DOHH2 (cell line): ENCODE measurements at regions not wholly inside any gene's neighbourhood (a gene's known extent, or its start where the extent isn't known, plus 50 kb on each side); places are given as distances from the start of the nearest gene placed in this dataset.

Experiments
- H3F3A ChIP-seq: fragments of 200-600 bp; sonication (generic), shearing (Covaris generic); 2 replicates; pipeline ENCODE4 v1.6.0; 2016; ENCODE audit warnings: antibody characterized with exemption, mild to moderate bottlenecking; ENCODE audit not compliant: control insufficient read depth, insufficient read depth
- H3K27ac ChIP-seq: fragments of 200-600 bp; sonication (generic); 2 replicates; pipeline ENCODE4 v1.5.1; 2014; ENCODE audit warnings: low read depth, mild to moderate bottlenecking, low read length, moderate library complexity
- H3K27me3 ChIP-seq: fragments of 200-600 bp; sonication (generic); 2 replicates; pipeline ENCODE4 v1.6.1; 2014; ENCODE audit warnings: mild to moderate bottlenecking, low read length, mixed read lengths; ENCODE audit not compliant: control insufficient read depth
- H3K36me3 ChIP-seq: fragments of 200-600 bp; sonication (generic); 2 replicates; pipeline ENCODE4 v1.6.1; 2014; ENCODE audit warnings: mild to moderate bottlenecking, low read length, moderate library complexity, mixed read lengths; ENCODE audit not compliant: control insufficient read depth
- H3K4me1 ChIP-seq: fragments of 200-600 bp; sonication (generic); 2 replicates; pipeline ENCODE4 v1.6.1; 2014; ENCODE audit warnings: mild to moderate bottlenecking, low read length, mixed read lengths; ENCODE audit not compliant: control insufficient read depth
- H3K4me2 ChIP-seq: fragments of 200-600 bp; sonication (generic); 2 replicates; pipeline ENCODE4 v1.6.0; 2014; ENCODE audit warnings: mild to moderate bottlenecking, low read length, moderate library complexity
- H3K4me3 ChIP-seq: fragments of 200-600 bp; sonication (generic); 2 replicates; pipeline ENCODE4 v1.5.1; 2014; ENCODE audit warnings: mild to moderate bottlenecking, low read length, mixed read lengths
- H3K79me2 ChIP-seq: fragments of 200-600 bp; sonication (generic); 2 replicates; pipeline ENCODE4 v1.6.1; 2014; ENCODE audit warnings: mild to moderate bottlenecking, low read length, mixed read lengths; ENCODE audit not compliant: control insufficient read depth
- H3K9me2 ChIP-seq: fragments of 200-600 bp; sonication (generic); replicated peaks from 2 replicates; pipeline ENCODE4 v1.6.1; 2014; ENCODE audit warnings: mild to moderate bottlenecking, low read length, mixed read lengths; ENCODE audit not compliant: control insufficient read depth
- H3K9me3 ChIP-seq: fragments of 200-600 bp; sonication (generic); 2 replicates; pipeline ENCODE4 v1.6.1; 2014; ENCODE audit warnings: antibody characterized with exemption, low read length, mixed read lengths; ENCODE audit not compliant: control insufficient read depth, insufficient read depth
- H4K20me1 ChIP-seq: fragments of 200-600 bp; sonication (generic); 2 replicates; pipeline ENCODE4 v1.6.0; 2014; ENCODE audit warnings: low read depth, mild to moderate bottlenecking, antibody characterized with exemption, low read length, moderate library complexity; ENCODE audit not compliant: control insufficient read depth, insufficient read depth
- CTCF ChIP-seq: fragments of 200-600 bp; sonication (generic); IDR thresholded peaks from one replicate; pipeline ENCODE4 v1.5.1; 2014; ENCODE audit warnings: antibody characterized with exemption, mild to moderate bottlenecking, low read depth, low read length; ENCODE audit not compliant: poor library complexity, severe bottlenecking
- EZH2phosphoT487 ChIP-seq: fragments of 200-600 bp; sonication (generic); IDR thresholded peaks from 2 replicates; pipeline ENCODE4 v1.6.1; 2017; ENCODE audit warnings: borderline replicate concordance, mild to moderate bottlenecking, antibody characterized with exemption, low read length, moderate library complexity, mixed read lengths

DNA sequence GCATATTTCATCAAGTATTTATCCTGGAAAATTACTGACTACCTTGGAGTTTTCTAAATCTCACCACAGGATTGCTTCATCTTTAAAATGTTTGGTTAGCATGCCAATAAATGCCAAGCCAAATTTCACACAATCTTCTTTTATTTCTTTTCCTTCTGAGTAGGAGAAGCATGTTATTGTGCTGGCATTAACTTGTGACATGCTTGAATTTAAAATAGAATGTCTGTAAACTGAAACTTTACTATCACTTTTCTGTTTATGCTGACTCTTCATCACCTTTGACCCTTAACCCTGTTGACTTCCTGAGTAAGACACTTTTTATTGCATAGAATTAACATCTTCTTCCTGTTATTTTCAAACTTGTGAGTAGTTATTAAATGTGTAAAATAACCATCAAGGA lies 56.2 kb upstream of the LRRTM4 start:
- H3K9me2 ChIP-seq, result no peaks in the 10 kb centered on the region
- no peaks in the 10 kb centered on the region for H3K9me3 ChIP-seq
- no peaks in the 10 kb centered on the region for H3K27me3 ChIP-seq
- TF ChIP-seq CTCF, result no peak
- no peak for TF ChIP-seq EZH2phosphoT487
- H3K36me3 ChIP-seq, result no peaks in the 10 kb centered on the region
- H3K27ac ChIP-seq, result no peak overlapping the region
- no peak overlapping the region for H3K4me3 ChIP-seq
- no peak overlapping the region for H3K4me2 ChIP-seq
- H4K20me1 ChIP-seq, result no peaks in the 10 kb centered on the region
- no peaks in the 10 kb centered on the region for H3K4me1 ChIP-seq
- H3K79me2 ChIP-seq, result no peaks in the 10 kb centered on the region
- no peaks in the 10 kb centered on the region for H3F3A ChIP-seq

DNA sequence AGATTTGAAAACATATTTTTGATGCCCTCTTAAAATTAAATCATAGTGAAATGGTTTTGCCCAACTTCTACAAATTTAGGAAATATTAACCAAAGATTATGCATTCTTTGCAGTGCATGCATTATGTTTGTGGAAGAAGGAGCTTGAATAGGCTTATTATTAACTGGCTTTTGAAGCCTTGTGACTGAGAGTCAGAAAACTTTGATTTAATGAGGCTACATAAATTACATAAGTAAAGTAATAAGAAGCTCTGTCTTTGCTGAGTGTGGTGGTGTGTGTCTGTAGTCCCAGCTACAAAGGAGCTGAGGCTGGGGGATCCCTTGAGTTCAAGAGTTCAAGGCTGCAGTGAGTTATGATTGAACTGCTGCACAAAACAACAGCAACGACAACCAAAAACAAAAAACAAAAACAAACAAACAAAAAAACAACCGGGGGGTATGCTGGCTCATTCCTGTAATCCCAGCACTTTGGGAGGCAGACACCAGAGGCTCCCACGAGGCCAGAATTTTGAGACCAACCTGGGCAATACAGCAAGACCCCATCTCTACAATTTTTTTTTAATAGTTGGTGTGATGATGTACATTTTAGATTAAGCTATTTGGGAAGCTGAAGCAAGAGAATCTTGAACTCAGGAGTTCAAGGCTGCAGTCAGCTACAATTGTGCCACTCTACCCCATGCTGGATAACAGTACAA lies 57.0 kb upstream of the LRRTM4 start:
- H3K4me2 ChIP-seq, result no peak overlapping the region
- H4K20me1 ChIP-seq, result no peaks in the 10 kb centered on the region
- no peaks in the 10 kb centered on the region for H3K9me2 ChIP-seq
- H3K4me3 ChIP-seq, result no peak overlapping the region
- TF ChIP-seq EZH2phosphoT487 (no peak), CTCF (no peak)
- H3F3A ChIP-seq, result no peaks in the 10 kb centered on the region
- H3K79me2 ChIP-seq, result no peaks in the 10 kb centered on the region
- no peaks in the 10 kb centered on the region for H3K27me3 ChIP-seq
- no peaks in the 10 kb centered on the region for H3K9me3 ChIP-seq
- H3K27ac ChIP-seq, result no peak overlapping the region
- H3K36me3 ChIP-seq, result no peaks in the 10 kb centered on the region
- no peaks in the 10 kb centered on the region for H3K4me1 ChIP-seq

GRCh38 chr2:77588438-77588837 lies 66.3 kb upstream of the LRRTM4 start:
- Histone ChIP-seq H3K27me3 (no peaks in the 10 kb centered on the region), H3K4me3 (no peak overlapping the region), H3K79me2 (no peaks in the 10 kb centered on the region), H4K20me1 (no peaks in the 10 kb centered on the region), H3K9me3 (no peaks in the 10 kb centered on the region), H3K27ac (no peak overlapping the region), H3F3A (no peaks in the 10 kb centered on the region), H3K4me1 (no peaks in the 10 kb centered on the region), H3K9me2 (no peaks in the 10 kb centered on the region), H3K36me3 (no peaks in the 10 kb centered on the region), H3K4me2 (no peak overlapping the region)
- TF ChIP-seq CTCF (no peak), EZH2phosphoT487 (no peak)
